ENCODE measurements at regions not wholly inside any gene's neighbourhood (a gene's known extent, or its start where the extent isn't known, plus 50 kb on each side); places are given as distances from the start of the nearest gene placed in this dataset.

- Mint-ChIP-seq H3K4me1 (ENCODE audit: low read depth, unreplicated experiment) (no peaks in the 10 kb centered on the region), H3K4me3 (ENCODE audit: unreplicated experiment) (no peak overlapping the region), H3K9me3 (ENCODE audit: unreplicated experiment) (no peaks in the 10 kb centered on the region), H3K36me3 (ENCODE audit: insufficient read depth, unreplicated experiment) (no peaks in the 10 kb centered on the region), H3K27me3 (ENCODE audit: insufficient read depth, unreplicated experiment) (peaks cover 16% of the 10 kb centered on the region), H3K27ac (ENCODE audit: unreplicated experiment) (no peak overlapping the region)
- BruUV-seq (replicated peaks) = no TSS peak
- ChIA-PET POLR2A (no interaction called here), CTCF (no interaction called here)
- no peaks in the 10 kb centered on the region for H3K36me3 ChIP-seq (ENCODE audit: control insufficient read depth, insufficient read depth, low read length)
- no peaks in the 10 kb centered on the region for H3K4me1 ChIP-seq
- DNase-seq = no peak
- TF ChIP-seq CTCF (IDR thresholded peaks at IDR 0.05; ENCODE audit: insufficient read depth in 1 of 2, low read depth in 1 of 2, low read length in 1 of 2, severe bottlenecking in 1 of 2, unreplicated experiment in 1 of 2) = no peak
- intact Hi-C loops (cut with micrococcal nuclease; ENCODE audit: unreplicated experiment) = no loop called here
- H3K27me3 ChIP-seq (replicated peaks; ENCODE audit: control insufficient read depth, insufficient read depth, low read length) = no peaks in the 10 kb centered on the region
- H3K9me3 ChIP-seq = no peaks in the 10 kb centered on the region
- H3K4me3 ChIP-seq (ENCODE audit: low read depth, low read length) = no peak overlapping the region
Observed at GRCh38 chr18:25459814-25460213, 107.8 kb upstream of the ZNF521 start.

- Mint-ChIP-seq H3K9me3 (ENCODE audit: unreplicated experiment) (no peaks in the 10 kb centered on the region), H3K4me1 (ENCODE audit: low read depth, unreplicated experiment) (no peaks in the 10 kb centered on the region), H3K27me3 (ENCODE audit: insufficient read depth, unreplicated experiment) (peaks cover 10% of the 10 kb centered on the region), H3K4me3 (ENCODE audit: unreplicated experiment) (no peak overlapping the region), H3K36me3 (ENCODE audit: insufficient read depth, unreplicated experiment) (no peaks in the 10 kb centered on the region), H3K27ac (ENCODE audit: unreplicated experiment) (no peak overlapping the region)
- no peak for TF ChIP-seq CTCF (IDR thresholded peaks at IDR 0.05; ENCODE audit: insufficient read depth in 1 of 2, low read depth in 1 of 2, low read length in 1 of 2, severe bottlenecking in 1 of 2, unreplicated experiment in 1 of 2)
- Histone ChIP-seq H3K4me1 (no peaks in the 10 kb centered on the region), H3K36me3 (ENCODE audit: control insufficient read depth, insufficient read depth, low read length) (no peaks in the 10 kb centered on the region), H3K9me3 (no peaks in the 10 kb centered on the region), H3K27me3 (replicated peaks; ENCODE audit: control insufficient read depth, insufficient read depth, low read length) (no peaks in the 10 kb centered on the region), H3K4me3 (ENCODE audit: low read depth, low read length) (no peak overlapping the region)
- CTCF ChIA-PET = no interaction called here
- no TSS peak for BruUV-seq (replicated peaks)
- DNase-seq = no peak
- POLR2A ChIA-PET = no interaction called here
- intact Hi-C loops (cut with micrococcal nuclease; ENCODE audit: unreplicated experiment) = no loop called here
Observed at GRCh38 chr18:25457601-25458000, 105.6 kb upstream of the ZNF521 start.

GRCh38 chr18:25457126-25457525, 105.2 kb upstream of the ZNF521 start:
- no peaks in the 10 kb centered on the region for H3K9me3 ChIP-seq
- Mint-ChIP-seq H3K27me3 (ENCODE audit: insufficient read depth, unreplicated experiment) (peaks cover 10% of the 10 kb centered on the region), H3K36me3 (ENCODE audit: insufficient read depth, unreplicated experiment) (no peaks in the 10 kb centered on the region), H3K4me1 (ENCODE audit: low read depth, unreplicated experiment) (no peaks in the 10 kb centered on the region), H3K4me3 (ENCODE audit: unreplicated experiment) (no peak overlapping the region), H3K27ac (ENCODE audit: unreplicated experiment) (no peak overlapping the region), H3K9me3 (ENCODE audit: unreplicated experiment) (no peaks in the 10 kb centered on the region)
- intact Hi-C loops (cut with micrococcal nuclease; ENCODE audit: unreplicated experiment) = no loop called here
- no peak for TF ChIP-seq CTCF (IDR thresholded peaks at IDR 0.05; ENCODE audit: insufficient read depth in 1 of 2, low read depth in 1 of 2, low read length in 1 of 2, severe bottlenecking in 1 of 2, unreplicated experiment in 1 of 2)
- H3K4me3 ChIP-seq (ENCODE audit: low read depth, low read length) = no peak overlapping the region
- no peaks in the 10 kb centered on the region for H3K36me3 ChIP-seq (ENCODE audit: control insufficient read depth, insufficient read depth, low read length)
- no peaks in the 10 kb centered on the region for H3K4me1 ChIP-seq
- POLR2A ChIA-PET = no interaction called here
- H3K27me3 ChIP-seq (replicated peaks; ENCODE audit: control insufficient read depth, insufficient read depth, low read length) = no peaks in the 10 kb centered on the region
- CTCF ChIA-PET = no interaction called here
- DNase-seq = no peak
- BruUV-seq (replicated peaks) = no TSS peak
